Coronary artery (tissue), 2 donors: ENCODE measurements at regions not wholly inside any gene's neighbourhood (a gene's known extent, or its start where the extent isn't known, plus 50 kb on each side); places are given as distances from the start of the nearest gene placed in this dataset.

Experiments
- DNase-seq: peaks from one replicate; pipeline ENCODE4 v3.0.0-alpha.2; 2017; ENCODE audit warnings: low spot score
- H3K27ac ChIP-seq, 2 donors: fragments of 200-600 bp; sonication (generic); one replicate each; pipeline ENCODE4 v1.5.1; 2016 to 2019
- H3K4me3 ChIP-seq: fragments of 200-600 bp; sonication (generic); 2 replicates; pipeline ENCODE4 v1.5.1; 2016; ENCODE audit warnings: mild to moderate bottlenecking, moderate library complexity
- CTCF ChIP-seq: fragments of 200-600 bp; sonication (generic); IDR thresholded peaks from one replicate; pipeline ENCODE4 v1.5.1; 2019; ENCODE audit warnings: antibody characterized with exemption

- Histone ChIP-seq H3K27ac (no peak overlapping the region), H3K4me3 (no peak overlapping the region)
- no peak for TF ChIP-seq CTCF
- DNase-seq = no peak
Measured at GRCh38 chrX:7314425-7314824, 166.5 kb upstream of the PUDP start.

GRCh38 chrX:7307720-7308119 is 159.8 kb upstream of the PUDP start:
- H3K4me3 ChIP-seq = no peak overlapping the region

GRCh38 chrX:7294483-7294882 is 146.5 kb upstream of the PUDP start:
- no peak for DNase-seq
- TF ChIP-seq CTCF = no peak
- Histone ChIP-seq H3K4me3 (no peak overlapping the region), H3K27ac (no peak overlapping the region)

More at GRCh38 chrX:7307720-7308119, 159.8 kb upstream of the PUDP start:
- no peak for TF ChIP-seq CTCF
- DNase-seq = no peak
- no peak overlapping the region for H3K27ac ChIP-seq

- no peak overlapping the region for H3K4me3 ChIP-seq
- no peak for TF ChIP-seq CTCF
- DNase-seq = no peak
- H3K27ac ChIP-seq = no peak overlapping the region
Measured at GRCh38 chrX:7286168-7286837, 138.3 kb upstream of the PUDP start.

GRCh38 chrX:7285765-7286164 is 137.8 kb upstream of the PUDP start:
- no peak for DNase-seq
- Histone ChIP-seq H3K27ac (no peak overlapping the region), H3K4me3 (no peak overlapping the region)
- no peak for TF ChIP-seq CTCF

GRCh38 chrX:7283741-7284140 is 135.8 kb upstream of the PUDP start:
- TF ChIP-seq CTCF = no peak
- DNase-seq = no peak
- Histone ChIP-seq H3K4me3 (no peak overlapping the region), H3K27ac (no peak overlapping the region)

GRCh38 chrX:7280520-7280919 is 132.6 kb upstream of the PUDP start:
- Histone ChIP-seq H3K4me3 (no peak overlapping the region), H3K27ac (no peak overlapping the region)
- no peak for DNase-seq
- TF ChIP-seq CTCF = no peak
